Adrenal gland (tissue), 9 donors: ENCODE measurements at regions not wholly inside any gene's neighbourhood (a gene's known extent, or its start where the extent isn't known, plus 50 kb on each side); places are given as distances from the start of the nearest gene placed in this dataset.

Source experiments
- DNase-seq, 7 donors: peaks; one replicate each; pipeline ENCODE4 v3.0.0-alpha.2; 2019 to 2020
- H3K27ac ChIP-seq, 5 donors: fragments of 200-600 bp; sonication (generic) in 4 of 5; 1 replicate in 3 of 5; 2 replicates in 2 of 5; pipeline versions ENCODE4 v1.5.1 to v1.8.0; 2016 to 2020; ENCODE audit warnings: mild to moderate bottlenecking in 1 of 5
- H3K27me3 ChIP-seq: fragments of 200-600 bp; 2 replicates; pipeline ENCODE4 v1.8.0; 2021
- H3K36me3 ChIP-seq, 2 donors: fragments of 200-600 bp; replicated peaks in 1 of 2; 1 replicate in 1 of 2; 2 replicates in 1 of 2; pipeline versions ENCODE4 v1.5.1 to v1.8.0; 2018 to 2022
- H3K4me1 ChIP-seq, 2 donors: fragments of 200-600 bp; replicated peaks in 1 of 2; 1 replicate in 1 of 2; 2 replicates in 1 of 2; pipeline versions ENCODE4 v1.5.1 to v1.8.0; 2018 to 2021
- H3K4me3 ChIP-seq, 4 donors: fragments of 200-600 bp; sonication (generic) in 3 of 4; one replicate each; pipeline ENCODE4 v1.5.1; 2016 to 2018
- H3K9me3 ChIP-seq, 3 donors: fragments of 200-600 bp; sonication (generic) in 1 of 3; replicated peaks in 1 of 3; 1 replicate in 2 of 3; 2 replicates in 1 of 3; pipeline versions ENCODE4 v1.5.1 to v1.8.0; 2016 to 2021
- CTCF ChIP-seq, 6 experiments: fragments of 450-650 bp in 4 of 6; fragments of 200-600 bp in 2 of 6; sonication (generic) in 1 of 6; IDR thresholded peaks; 1 replicate in 5 of 6; 2 replicates in 1 of 6; pipeline versions ENCODE4 v1.5.1 to v1.8.0; 2016 to 2021; ENCODE audit warnings: antibody characterized with exemption in 6 of 6, mild to moderate bottlenecking in 2 of 6, moderate library complexity in 1 of 6
- POLR2A ChIP-seq, 2 donors: fragments of 450-650 bp; IDR thresholded peaks; one replicate each; pipeline ENCODE4 v1.6.1; 2017; ENCODE audit warnings: antibody characterized with exemption in 2 of 2, mild to moderate bottlenecking in 2 of 2, moderate library complexity in 1 of 2
- WGBS, 4 donors: extraction: QIAGEN DNeasy Blood & Tissue Kit in 2 of 4; methylation state at CpG; one replicate each; pipeline versions ENCODE4 v1.1.5 to v1.1.7; 2013 to 2017; 5-methylcytosine and 5-hydroxymethylcytosine counted together
- intact Hi-C, 2 donors: fragments of 100-400 bp; cut with DNase I; formaldehyde crosslinking; loops; one replicate each; pipeline versions ENCODE4 v1.14.1 to v1.15.0; 2022 to 2023
- donor health status: healthy with polysubstance abuse.
- donor health status: Bipolar disorder and iron deficiency.
- donor health status: DM: yes; HTN: yes; CAD: no.
- donor health status: DM: no; HTN: no; CAD: no.
- donor health status: DM: no; HTN: no; CAD: no.

- 22 to 66% (median 63%) methylated on average over 2 of the region's 2 CpGs for WGBS, 4 donors
- intact Hi-C loops: no loop called here
- no peak for DNase-seq
- no peak overlapping the region for H3K4me3 ChIP-seq
- TF ChIP-seq POLR2A (IDR thresholded peaks at IDR 0.05) (no peak), CTCF (IDR thresholded peaks at IDR 0.05) (no peak)
- H3K27ac ChIP-seq: no peak overlapping the region
- no peaks in the 10 kb centered on the region for H3K9me3 ChIP-seq
- H3K36me3 ChIP-seq: no peaks in the 10 kb centered on the region
- no peaks in the 10 kb centered on the region for H3K27me3 ChIP-seq
- H3K4me1 ChIP-seq: no peaks in the 10 kb centered on the region
Observed at GRCh38 chr7:52700349-52700748, 335.1 kb upstream of the POM121L12 start.

GRCh38 chr7:52695973-52696595 is 339.3 kb upstream of the POM121L12 start:
- H3K9me3 ChIP-seq: no peaks in the 10 kb centered on the region
- no peaks in the 10 kb centered on the region for H3K4me1 ChIP-seq
- 20 to 39% (median 30%) methylated on average over 5 of the region's 5 CpGs for WGBS, 4 donors
- H3K4me3 ChIP-seq: no peak overlapping the region
- H3K27me3 ChIP-seq: no peaks in the 10 kb centered on the region
- intact Hi-C loops: no loop called here
- TF ChIP-seq POLR2A (IDR thresholded peaks at IDR 0.05) (no peak), CTCF (IDR thresholded peaks at IDR 0.05) (no peak)
- H3K27ac ChIP-seq: no peak overlapping the region
- H3K36me3 ChIP-seq: no peaks in the 10 kb centered on the region
- DNase-seq: no peak

GRCh38 chr7:52691257-52691656 is 344.2 kb upstream of the POM121L12 start:
- H3K27ac ChIP-seq: no peak overlapping the region
- TF ChIP-seq CTCF (IDR thresholded peaks at IDR 0.05): no peak
- no peaks in the 10 kb centered on the region for H3K9me3 ChIP-seq
- no peak overlapping the region for H3K4me3 ChIP-seq
- WGBS, 4 donors: 40 to 62% (median 54%) methylated on average over 1 of the region's 1 CpG
- DNase-seq: no peak
- no peaks in the 10 kb centered on the region for H3K36me3 ChIP-seq
- H3K27me3 ChIP-seq: no peaks in the 10 kb centered on the region
- no peaks in the 10 kb centered on the region for H3K4me1 ChIP-seq
- intact Hi-C loops: no loop called here

- DNase-seq: no peak
- H3K9me3 ChIP-seq: no peaks in the 10 kb centered on the region
- WGBS, 4 donors: 69 to 88% (median 84%) methylated on average over 2 of the region's 2 CpGs
- intact Hi-C loops: no loop called here
- TF ChIP-seq POLR2A (IDR thresholded peaks at IDR 0.05) (no peak), CTCF (IDR thresholded peaks at IDR 0.05) (no peak)
- no peak overlapping the region for H3K4me3 ChIP-seq
- H3K27me3 ChIP-seq: no peaks in the 10 kb centered on the region
- no peaks in the 10 kb centered on the region for H3K36me3 ChIP-seq
- no peak overlapping the region for H3K27ac ChIP-seq
- no peaks in the 10 kb centered on the region for H3K4me1 ChIP-seq
Observed at GRCh38 chr7:52689912-52690311, 345.5 kb upstream of the POM121L12 start.
